ENCODE measurements at regions not wholly inside any gene's neighbourhood (a gene's known extent, or its start where the extent isn't known, plus 50 kb on each side); places are given as distances from the start of the nearest gene placed in this dataset.

GRCh38 chrX:16067886-16068515 is 55.4 kb upstream of the GRPR start:
- no peak for TF ChIP-seq CTCF (IDR thresholded peaks at IDR 0.05; ENCODE audit: low read length)
- TF ChIP-seq EZH2 (IDR thresholded peaks at IDR 0.05; ENCODE audit: borderline replicate concordance, low read length) = no peak
